ENCODE measurements at regions not wholly inside any gene's neighbourhood (a gene's known extent, or its start where the extent isn't known, plus 50 kb on each side); places are given as distances from the start of the nearest gene placed in this dataset.

DNA sequence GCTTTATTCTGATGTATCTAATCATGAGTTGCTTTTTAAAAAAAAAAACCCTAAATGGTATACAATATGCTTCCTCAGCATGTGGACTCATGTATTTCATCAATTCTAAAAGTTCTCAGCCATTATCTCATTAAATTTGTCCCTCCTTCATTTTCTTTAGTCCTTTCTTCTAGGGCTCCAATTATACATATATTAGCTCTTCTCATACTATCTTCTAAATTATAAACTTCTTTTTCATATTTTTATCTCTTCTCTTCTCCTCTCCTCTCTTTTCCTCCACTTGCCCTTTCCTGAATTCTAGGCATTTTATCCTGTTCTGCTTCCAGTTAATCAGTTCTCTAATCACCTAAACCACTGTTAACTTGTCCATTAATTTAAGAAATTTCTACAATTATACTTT is 55.0 kb upstream of the IL33 start:
- Histone ChIP-seq H3K4me3 (ENCODE audit: control insufficient read depth in 2 of 3, extremely low read depth in 1 of 3, insufficient read depth in 2 of 3, low read depth in 1 of 3, low read length in 3 of 3) (no peak overlapping the region), H3K36me3 (ENCODE audit: control insufficient read depth in 2 of 2, extremely low read depth in 1 of 2, insufficient read depth in 2 of 2, low read length in 2 of 2) (no peaks in the 10 kb centered on the region), H3K27me3 (ENCODE audit: control insufficient read depth, extremely low read depth, insufficient read depth, low read length) (no peaks in the 10 kb centered on the region), H2AFZ (ENCODE audit: control insufficient read depth, low read length) (no peak overlapping the region), H3K9ac (ENCODE audit: control insufficient read depth, extremely low read depth, insufficient read depth, low read length) (no peak overlapping the region), H3K4me1 (ENCODE audit: control insufficient read depth, extremely low read depth, insufficient read depth, low read length) (no peaks in the 10 kb centered on the region), H3K9me1 (ENCODE audit: control insufficient read depth, extremely low read depth, insufficient read depth, low read length) (no peaks in the 10 kb centered on the region), H4K20me1 (ENCODE audit: control insufficient read depth, extremely low read depth, insufficient read depth, low read length) (no peaks in the 10 kb centered on the region), H3K9me3 (ENCODE audit: control insufficient read depth, low read depth, low read length) (no peaks in the 10 kb centered on the region), H3K79me2 (ENCODE audit: control insufficient read depth, insufficient read depth, low read length) (no peaks in the 10 kb centered on the region), H3K27ac (ENCODE audit: control insufficient read depth, insufficient read depth, low read length) (no peak overlapping the region), H3K4me2 (ENCODE audit: control insufficient read depth, extremely low read depth, insufficient read depth, low read depth, low read length) (no peak overlapping the region)
- DNase-seq (ENCODE audit: low read depth, low spot score): no peak
- no peak for FAIRE-seq
- TF ChIP-seq EZH2 (IDR thresholded peaks at IDR 0.05; ENCODE audit: low read length): no peak
- TF ChIP-seq CTCF (optimal IDR thresholded peaks at IDR 0.05 in 1 of 3, IDR thresholded peaks at IDR 0.05 in 1 of 3, conservative IDR thresholded peaks at IDR 0.05 in 1 of 3; ENCODE audit: extremely low read depth in 1 of 3, insufficient read depth in 2 of 3, low read length in 3 of 3): no peak
- dilution Hi-C loops (cut with MboI; ENCODE audit: extremely low pct_ligation_motif_present, low sequenced_read_pairs): no loop called here

DNA sequence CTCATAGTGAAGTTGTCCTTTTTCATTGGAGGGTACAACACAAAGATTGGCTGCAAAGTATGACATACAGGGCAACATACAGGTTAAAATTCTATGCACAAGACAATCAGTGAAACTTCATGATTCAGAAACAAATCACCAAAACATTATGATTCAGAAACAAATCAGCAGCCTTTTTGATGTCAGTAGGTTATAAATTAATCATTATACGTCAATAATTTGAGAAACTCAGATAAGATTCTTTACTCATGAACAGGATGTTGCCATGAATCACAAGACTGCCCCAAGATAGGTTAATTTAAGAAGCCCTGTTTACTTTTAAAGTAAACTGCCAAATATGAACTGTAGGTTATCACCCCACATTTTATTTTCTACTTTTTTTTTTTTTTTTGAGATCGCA is 62.2 kb upstream of the IL33 start:
- Histone ChIP-seq H2AFZ (ENCODE audit: control insufficient read depth, low read length) (no peak overlapping the region), H3K27me3 (ENCODE audit: control insufficient read depth, extremely low read depth, insufficient read depth, low read length) (no peaks in the 10 kb centered on the region), H3K9me1 (ENCODE audit: control insufficient read depth, extremely low read depth, insufficient read depth, low read length) (no peaks in the 10 kb centered on the region), H4K20me1 (ENCODE audit: control insufficient read depth, extremely low read depth, insufficient read depth, low read length) (no peaks in the 10 kb centered on the region), H3K9ac (ENCODE audit: control insufficient read depth, extremely low read depth, insufficient read depth, low read length) (no peak overlapping the region), H3K4me2 (ENCODE audit: control insufficient read depth, extremely low read depth, insufficient read depth, low read depth, low read length) (peak overlapping the region; percentile 27), H3K36me3 (ENCODE audit: control insufficient read depth in 2 of 2, extremely low read depth in 1 of 2, insufficient read depth in 2 of 2, low read length in 2 of 2) (no peaks in the 10 kb centered on the region), H3K4me3 (ENCODE audit: control insufficient read depth in 2 of 3, extremely low read depth in 1 of 3, insufficient read depth in 2 of 3, low read depth in 1 of 3, low read length in 3 of 3) (no peak overlapping the region), H3K79me2 (ENCODE audit: control insufficient read depth, insufficient read depth, low read length) (no peaks in the 10 kb centered on the region), H3K9me3 (ENCODE audit: control insufficient read depth, low read depth, low read length) (no peaks in the 10 kb centered on the region), H3K27ac (ENCODE audit: control insufficient read depth, insufficient read depth, low read length) (peak overlapping the region; percentile 73), H3K4me1 (ENCODE audit: control insufficient read depth, extremely low read depth, insufficient read depth, low read length) (peaks cover 9% of the 10 kb centered on the region)
- dilution Hi-C loops (cut with MboI; ENCODE audit: extremely low pct_ligation_motif_present, low sequenced_read_pairs): no loop called here
- no peak for FAIRE-seq
- peak; percentile 38 for DNase-seq (ENCODE audit: low read depth, low spot score)
- TF ChIP-seq EZH2 (IDR thresholded peaks at IDR 0.05; ENCODE audit: low read length) (no peak), CTCF (optimal IDR thresholded peaks at IDR 0.05 in 1 of 3, IDR thresholded peaks at IDR 0.05 in 1 of 3, conservative IDR thresholded peaks at IDR 0.05 in 1 of 3; ENCODE audit: extremely low read depth in 1 of 3, insufficient read depth in 2 of 3, low read length in 3 of 3) (no peak)
